DOHH2 (cell line): ENCODE measurements at regions not wholly inside any gene's neighbourhood (a gene's known extent, or its start where the extent isn't known, plus 50 kb on each side); places are given as distances from the start of the nearest gene placed in this dataset.

Experiments
- CTCF ChIP-seq: fragments of 200-600 bp; sonication (generic); IDR thresholded peaks from one replicate; pipeline ENCODE4 v1.5.1; 2014; ENCODE audit warnings: antibody characterized with exemption, mild to moderate bottlenecking, low read depth, low read length; ENCODE audit not compliant: poor library complexity, severe bottlenecking
- EZH2phosphoT487 ChIP-seq: fragments of 200-600 bp; sonication (generic); IDR thresholded peaks from 2 replicates; pipeline ENCODE4 v1.6.1; 2017; ENCODE audit warnings: borderline replicate concordance, mild to moderate bottlenecking, antibody characterized with exemption, low read length, moderate library complexity, mixed read lengths

GRCh38 chr5:156128026-156128425 lies 198.9 kb upstream of the SGCD start:
- no peak for TF ChIP-seq CTCF
- no peak for TF ChIP-seq EZH2phosphoT487
